Left kidney (tissue), 1 donor: ENCODE measurements at regions not wholly inside any gene's neighbourhood (a gene's known extent, or its start where the extent isn't known, plus 50 kb on each side); places are given as distances from the start of the nearest gene placed in this dataset.

ENCODE experiments used
- DNase-seq: peaks from one replicate; pipeline ENCODE4 v3.0.0-alpha.2; 2013

DNA sequence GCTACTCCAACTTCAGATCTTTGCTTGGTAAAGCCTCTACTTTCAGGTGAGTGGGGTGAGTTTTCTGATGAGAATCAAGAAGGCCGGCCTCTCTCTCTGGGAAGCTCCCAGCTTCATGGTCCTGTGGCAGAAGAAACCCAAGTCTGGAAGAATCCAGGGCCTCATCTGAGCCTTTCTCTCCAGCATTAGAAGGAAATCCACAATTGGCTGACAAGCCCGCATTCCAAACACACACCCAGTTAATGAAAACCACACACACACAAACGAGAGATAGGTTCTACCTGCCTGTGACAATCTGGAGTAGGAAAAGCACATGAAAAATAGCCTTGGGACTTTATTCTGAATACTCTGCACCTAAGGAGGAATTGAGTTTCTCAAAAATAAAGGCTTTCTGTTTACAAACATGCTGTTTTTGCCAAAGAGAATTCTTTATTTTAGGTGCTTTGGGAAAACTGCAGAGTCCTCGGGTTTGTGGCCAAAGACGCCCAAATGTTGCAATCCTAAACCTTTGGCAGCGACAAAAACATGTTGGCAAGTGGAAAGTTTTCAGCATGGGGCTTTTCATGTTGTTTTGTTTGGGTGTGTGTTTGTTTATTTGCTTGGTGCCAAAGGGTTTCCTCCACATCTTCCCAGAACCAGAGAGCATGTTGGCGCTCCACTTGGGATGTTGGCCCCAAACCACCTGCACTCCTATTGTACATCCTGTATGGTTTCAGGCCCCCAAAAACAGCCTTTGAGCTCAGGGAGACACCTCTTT is 216.2 kb downstream of the SETD4 start:
- DNase-seq = no peak

GRCh38 chr21:35840949-35841348 is 219.4 kb downstream of the SETD4 start:
- DNase-seq = no peak

GRCh38 chr21:35840197-35840799 is 220.0 kb downstream of the SETD4 start:
- peak; percentile 55 for DNase-seq

DNA sequence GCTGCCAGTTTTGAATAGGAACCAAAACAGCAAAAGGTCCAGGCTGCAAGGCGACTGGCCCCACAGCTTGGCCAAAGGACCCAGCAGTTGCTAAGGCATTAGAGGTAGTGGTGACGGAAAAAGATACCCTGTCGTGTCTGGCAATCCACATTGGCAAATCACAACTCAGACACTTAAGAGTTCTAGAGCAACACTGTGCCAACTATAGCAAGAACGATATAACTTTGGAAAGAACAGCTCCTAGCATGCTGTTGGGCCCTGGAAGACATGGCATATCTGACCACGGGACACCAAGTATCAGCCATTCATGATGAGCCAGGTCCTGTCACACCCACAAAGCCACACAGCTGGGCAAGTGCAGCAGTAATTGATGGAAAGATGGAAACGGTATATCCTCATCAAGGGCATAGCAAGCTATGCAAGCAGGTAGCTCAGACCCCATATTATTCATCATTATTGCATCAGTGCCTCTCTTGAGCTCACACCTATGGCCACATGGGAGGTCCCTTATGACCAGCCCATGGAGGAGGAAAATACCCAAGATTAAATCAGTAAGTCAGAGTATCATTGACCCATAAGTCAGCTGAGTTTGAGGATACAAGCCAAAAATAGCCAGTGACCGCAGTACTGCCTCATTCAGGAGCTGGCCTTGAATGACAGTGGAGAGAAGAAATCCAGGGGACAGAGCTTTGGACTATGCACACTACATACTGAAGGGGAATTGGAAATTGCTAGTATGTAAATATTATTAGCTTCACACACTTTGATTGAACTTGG is 221.2 kb downstream of the SETD4 start:
- DNase-seq = no peak

GRCh38 chr21:35838350-35838749 is 222.0 kb downstream of the SETD4 start:
- DNase-seq = no peak

- DNase-seq = no peak
These were observed 226.3 kb downstream of the SETD4 start for GRCh38 chr21:35833991-35834390.

DNA sequence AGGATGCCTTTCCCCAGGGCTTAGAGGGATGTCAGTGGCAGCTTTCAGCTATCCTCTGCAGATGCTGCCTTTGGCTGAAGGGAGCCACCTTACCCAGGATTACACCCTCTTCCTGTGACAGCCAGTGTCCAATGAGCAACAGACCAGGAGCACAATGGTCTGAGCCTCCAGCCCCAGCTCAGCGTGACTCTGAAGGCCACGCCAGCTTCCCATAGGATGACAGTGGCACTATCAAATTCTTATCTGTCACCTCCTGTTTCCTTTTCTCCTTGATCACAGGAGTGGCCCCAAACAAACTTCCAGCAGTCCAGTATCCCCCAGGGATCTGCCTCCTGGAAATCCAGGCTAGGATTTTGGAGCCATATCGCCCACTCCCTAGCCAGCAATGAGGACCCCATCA is 226.9 kb downstream of the SETD4 start:
- no peak for DNase-seq

GRCh38 chr21:35831230-35831629 is 229.1 kb downstream of the SETD4 start:
- DNase-seq = no peak

GRCh38 chr21:35829067-35829466 is 231.3 kb downstream of the SETD4 start:
- DNase-seq = peak; percentile 17

- no peak for DNase-seq
These were observed 232.2 kb downstream of the SETD4 start for GRCh38 chr21:35828161-35828560.

GRCh38 chr21:35827004-35827403 is 233.3 kb downstream of the SETD4 start:
- DNase-seq = no peak

DNA sequence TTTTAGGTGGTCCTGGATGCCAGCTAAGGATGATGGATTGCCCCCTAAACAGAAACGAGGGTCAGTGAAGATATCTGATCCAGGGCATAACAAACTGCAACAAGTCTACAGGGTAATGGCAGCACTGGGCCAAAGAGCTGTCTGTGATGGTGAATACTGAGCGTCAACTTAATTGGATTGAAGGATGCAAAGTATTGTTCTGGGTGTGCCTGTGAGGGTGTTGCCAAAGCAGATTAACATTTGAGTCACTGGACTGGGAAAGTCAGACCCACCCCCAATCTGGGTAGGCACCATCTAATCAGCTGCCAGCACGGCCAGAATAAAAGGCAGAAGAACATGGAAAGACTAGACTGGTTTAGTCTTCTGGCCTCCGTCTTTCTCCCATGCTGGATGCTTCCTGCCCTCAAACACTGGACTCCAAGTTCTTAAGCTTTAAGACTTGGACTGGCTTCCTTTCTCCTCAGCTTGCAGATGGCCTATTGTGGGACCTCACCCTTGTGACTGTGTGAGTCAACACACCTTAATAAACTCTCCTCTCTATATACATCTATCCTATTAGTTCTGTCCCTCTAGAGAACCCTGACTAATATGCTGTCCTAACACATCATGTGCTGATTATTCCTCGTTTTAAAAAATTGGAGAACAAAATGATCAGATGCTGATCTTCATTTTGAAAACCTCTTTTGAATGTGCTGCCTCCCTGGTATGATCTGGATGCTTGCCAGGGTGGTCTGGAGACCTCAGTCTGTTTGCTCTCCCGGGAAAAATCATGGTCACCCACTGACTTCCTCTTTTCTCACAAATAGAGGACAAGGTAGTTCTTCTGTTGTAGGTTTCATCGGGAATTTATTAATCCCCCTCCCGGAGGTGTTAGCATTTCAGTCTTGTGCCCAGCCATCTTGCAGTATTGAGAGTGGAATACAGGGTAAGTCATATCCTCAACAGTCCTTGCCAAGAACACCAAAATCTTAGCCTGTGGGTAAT is 234.7 kb downstream of the SETD4 start:
- no peak for DNase-seq

GRCh38 chr21:35824136-35824535 is 236.2 kb downstream of the SETD4 start:
- no peak for DNase-seq

DNA sequence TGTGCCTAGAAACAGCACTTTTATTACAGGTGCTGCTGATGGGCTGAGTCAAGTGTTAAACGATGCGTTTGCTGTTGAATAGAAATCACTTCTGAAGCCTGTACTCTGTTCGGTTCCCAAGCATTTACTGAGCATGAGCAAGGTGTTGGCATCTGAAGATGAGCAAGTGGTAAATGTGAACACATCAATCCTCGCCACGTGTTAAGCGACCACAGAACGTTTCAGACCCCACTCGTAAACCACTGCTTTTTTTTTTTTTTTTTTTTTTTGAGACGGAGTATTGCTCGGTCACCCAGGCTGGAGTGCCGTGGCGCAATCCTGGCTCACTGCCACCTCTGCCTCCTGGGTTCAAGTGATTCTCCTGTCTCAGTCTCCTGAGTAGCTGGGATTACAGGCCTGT is 241.2 kb downstream of the SETD4 start:
- no peak for DNase-seq

DNA sequence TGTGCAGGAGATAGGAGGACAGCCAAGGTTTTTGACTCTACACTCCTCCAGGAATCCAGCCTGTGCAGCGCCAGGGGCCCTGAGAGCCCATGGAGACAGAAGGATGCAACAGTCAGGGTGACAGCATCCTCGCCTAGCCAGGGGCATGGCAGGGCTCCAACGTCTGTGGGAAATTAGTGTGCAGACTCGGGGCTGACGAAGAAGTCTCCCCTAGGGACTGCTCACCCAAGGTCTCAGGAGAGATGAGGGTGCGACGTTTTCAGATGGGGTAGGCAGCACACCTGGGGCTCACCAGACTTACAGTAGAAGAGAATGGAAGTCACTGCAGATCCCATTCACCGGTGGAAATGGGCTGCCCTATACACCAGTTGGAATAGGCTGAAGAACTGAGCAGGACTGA is 241.7 kb downstream of the SETD4 start:
- no peak for DNase-seq

GRCh38 chr21:35814858-35815619 is 245.3 kb downstream of the SETD4 start:
- DNase-seq = no peak

DNA sequence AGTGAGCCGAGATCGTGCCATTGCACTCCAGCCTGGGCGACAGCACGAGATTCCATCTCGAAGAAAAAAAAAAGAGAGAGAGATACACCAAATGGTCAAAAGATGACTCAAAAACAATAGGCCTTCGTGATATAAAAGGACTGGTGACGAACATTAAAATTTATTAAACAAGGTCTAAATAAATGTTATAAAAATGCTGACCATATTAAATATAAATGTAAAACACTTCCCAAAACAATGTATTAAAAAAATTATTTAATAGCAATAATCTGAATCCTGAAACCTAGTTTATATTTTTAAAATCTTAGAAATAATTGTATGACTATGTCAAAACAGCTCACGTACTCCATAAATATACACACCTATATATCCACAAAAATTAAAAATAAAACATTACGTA is 247.6 kb downstream of the SETD4 start:
- no peak for DNase-seq

- DNase-seq = no peak
These were observed 249.0 kb downstream of the SETD4 start for GRCh38 chr21:35811191-35811806.

DNA sequence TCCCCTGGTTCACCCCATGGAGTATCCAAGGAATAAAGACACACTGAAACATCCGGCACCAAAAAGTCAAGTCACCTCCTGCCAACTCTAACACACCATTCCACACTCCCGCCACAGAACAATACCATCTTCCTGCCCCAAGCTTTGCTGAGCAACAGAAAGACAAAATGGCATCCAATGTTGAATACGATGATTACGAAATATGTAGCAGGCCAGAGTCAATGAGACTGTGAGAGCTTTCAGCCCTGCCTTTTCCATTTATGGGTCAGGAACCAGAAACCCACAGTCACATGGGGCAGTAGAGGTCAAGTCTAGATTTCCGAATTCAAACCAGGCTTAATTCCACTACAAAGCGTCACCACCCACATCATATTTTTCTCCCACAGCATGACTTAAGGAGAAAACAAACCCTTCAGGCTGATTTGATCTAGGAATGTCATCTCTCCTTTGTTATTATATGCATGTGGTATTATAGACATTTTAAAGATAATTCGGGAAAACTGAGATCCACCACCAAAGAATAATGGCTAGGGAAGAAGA is 249.8 kb downstream of the SETD4 start:
- no peak for DNase-seq

- DNase-seq = no peak
These were observed 258.9 kb downstream of the SETD4 start for GRCh38 chr21:35801391-35801790.
